Smooth muscle cell of the brain vasculature (primary cell): ENCODE measurements at regions not wholly inside any gene's neighbourhood (a gene's known extent, or its start where the extent isn't known, plus 50 kb on each side); places are given as distances from the start of the nearest gene placed in this dataset.

Experiments used
- DNase-seq: peaks from one replicate; pipeline ENCODE4 v3.0.0-alpha.2; 2012; ENCODE audit warnings: low read depth, low spot score

GRCh38 chr15:38647683-38648082 lies 83.1 kb upstream of the RASGRP1 start:
- no peak for DNase-seq

DNA sequence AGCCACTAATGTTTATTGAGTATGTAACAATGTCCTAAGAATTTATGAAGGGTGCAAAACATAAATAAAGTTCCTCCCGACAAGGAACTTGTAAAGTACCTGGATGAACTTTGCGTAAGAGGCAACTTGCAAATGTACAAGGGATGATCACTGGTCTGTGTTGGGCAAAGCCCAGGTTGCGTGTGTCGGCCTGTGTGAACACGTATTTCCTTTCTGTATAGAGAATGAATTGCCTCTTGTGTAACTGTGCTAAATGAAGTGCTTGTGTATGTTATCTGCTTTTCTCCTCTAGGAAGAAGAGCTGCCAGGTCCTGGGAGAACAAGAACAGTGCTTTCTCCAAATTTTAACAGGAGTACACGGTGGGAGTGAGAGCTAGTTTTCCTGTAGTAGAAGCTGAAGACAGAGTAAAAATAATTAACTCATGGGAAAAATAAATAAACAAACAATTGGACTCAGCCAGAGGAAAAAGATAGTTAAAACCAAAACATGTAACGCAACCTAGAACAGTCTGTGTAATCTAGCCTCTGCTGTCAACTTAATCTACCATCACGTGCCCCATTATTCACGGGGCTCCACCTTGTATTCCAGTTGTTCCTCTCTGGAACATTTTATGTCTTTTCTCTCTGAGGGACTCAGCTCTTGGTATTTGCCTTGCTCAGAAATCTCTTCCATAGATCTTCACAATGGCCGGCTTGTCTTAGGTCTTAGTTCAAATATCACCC lies 83.7 kb upstream of the RASGRP1 start:
- DNase-seq: no peak

DNA sequence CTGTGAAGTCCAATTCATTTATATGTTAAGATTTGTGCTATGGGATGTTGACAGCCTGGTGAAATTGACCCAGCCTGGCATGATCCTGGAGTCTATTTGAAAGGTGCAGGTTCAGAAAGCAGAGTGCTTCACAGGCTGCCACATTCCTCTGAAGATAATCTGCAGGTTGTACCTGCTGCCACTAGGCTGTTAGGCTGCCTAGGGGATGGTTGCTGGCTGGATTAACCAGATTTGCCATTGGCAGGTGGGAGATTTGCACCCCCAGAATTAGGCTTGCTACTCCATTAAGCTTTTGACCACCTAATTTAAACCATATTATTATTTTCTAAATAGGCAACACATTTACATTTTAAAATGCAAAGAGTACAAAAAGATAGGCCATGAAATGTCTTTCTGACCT lies 85.8 kb upstream of the RASGRP1 start:
- DNase-seq: no peak

DNA sequence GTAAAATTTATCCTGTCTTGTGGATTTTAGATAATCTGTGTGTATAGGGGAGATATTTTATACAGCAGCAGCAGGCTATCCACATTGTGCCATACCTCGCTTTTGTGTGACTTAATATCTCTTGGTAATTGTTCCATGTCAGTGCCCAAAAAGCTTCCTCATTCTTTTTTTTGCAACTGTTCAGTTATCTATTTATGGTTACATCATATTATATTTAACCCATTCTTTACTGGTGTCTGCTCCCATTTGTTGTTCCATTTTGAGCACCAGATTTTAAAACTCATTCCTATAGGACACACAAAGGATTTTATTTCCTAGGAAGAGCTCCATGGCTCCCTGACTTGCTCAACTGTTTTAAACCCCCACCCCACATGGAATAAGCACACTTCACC lies 86.3 kb upstream of the RASGRP1 start:
- no peak for DNase-seq

GRCh38 chr15:38651328-38652038 lies 86.9 kb upstream of the RASGRP1 start:
- DNase-seq: no peak

DNA sequence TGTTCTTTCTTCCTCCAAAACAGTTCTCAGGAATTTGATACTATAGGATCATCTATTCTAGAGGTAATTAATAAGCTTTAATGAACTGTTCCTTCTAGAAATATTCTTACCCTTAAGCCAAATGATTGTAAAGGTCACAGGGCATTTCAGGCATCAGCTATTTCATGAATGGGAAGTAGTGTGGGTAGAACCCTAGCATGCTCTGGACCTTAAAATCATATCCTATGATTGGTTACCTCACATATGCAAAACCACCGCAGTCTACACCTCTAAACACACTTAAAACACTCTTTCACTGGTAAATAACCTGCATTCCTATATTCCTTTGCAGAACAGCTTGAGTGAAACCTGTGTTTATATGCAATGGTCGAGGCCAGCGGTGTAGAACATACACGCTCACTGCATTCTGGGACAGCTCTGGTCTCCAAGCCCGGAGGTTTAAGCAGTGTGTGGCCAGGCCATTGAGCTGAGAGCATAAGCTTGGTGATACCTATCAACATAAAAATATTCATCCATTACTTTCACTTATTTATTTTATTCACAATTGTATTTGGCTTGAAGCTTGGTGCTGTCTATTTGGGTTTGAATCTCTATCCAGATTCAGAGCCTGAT lies 87.7 kb upstream of the RASGRP1 start:
- no peak for DNase-seq

GRCh38 chr15:38652998-38653397 lies 88.4 kb upstream of the RASGRP1 start:
- DNase-seq: no peak

DNA sequence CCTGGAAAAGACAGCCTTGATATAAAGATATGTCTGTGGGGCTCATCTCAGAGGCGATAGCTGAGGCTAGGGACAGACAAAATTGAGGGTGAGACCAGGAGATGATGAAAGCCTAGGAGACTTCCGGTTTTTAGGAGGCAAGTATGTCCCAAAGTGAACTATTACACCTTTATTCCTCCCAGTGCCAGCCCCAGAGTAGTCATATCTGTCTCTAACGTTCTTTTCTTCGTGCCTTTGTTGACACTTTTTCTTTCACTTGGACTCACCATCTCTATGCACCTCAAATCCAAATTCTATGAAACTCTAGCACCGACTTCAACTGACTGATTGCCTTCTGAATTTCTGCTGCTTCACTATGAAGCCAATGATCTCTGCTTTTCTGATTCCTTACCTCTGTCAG lies 93.8 kb upstream of the RASGRP1 start:
- no peak for DNase-seq

GRCh38 chr15:38660738-38661137 lies 96.1 kb upstream of the RASGRP1 start:
- no peak for DNase-seq

DNA sequence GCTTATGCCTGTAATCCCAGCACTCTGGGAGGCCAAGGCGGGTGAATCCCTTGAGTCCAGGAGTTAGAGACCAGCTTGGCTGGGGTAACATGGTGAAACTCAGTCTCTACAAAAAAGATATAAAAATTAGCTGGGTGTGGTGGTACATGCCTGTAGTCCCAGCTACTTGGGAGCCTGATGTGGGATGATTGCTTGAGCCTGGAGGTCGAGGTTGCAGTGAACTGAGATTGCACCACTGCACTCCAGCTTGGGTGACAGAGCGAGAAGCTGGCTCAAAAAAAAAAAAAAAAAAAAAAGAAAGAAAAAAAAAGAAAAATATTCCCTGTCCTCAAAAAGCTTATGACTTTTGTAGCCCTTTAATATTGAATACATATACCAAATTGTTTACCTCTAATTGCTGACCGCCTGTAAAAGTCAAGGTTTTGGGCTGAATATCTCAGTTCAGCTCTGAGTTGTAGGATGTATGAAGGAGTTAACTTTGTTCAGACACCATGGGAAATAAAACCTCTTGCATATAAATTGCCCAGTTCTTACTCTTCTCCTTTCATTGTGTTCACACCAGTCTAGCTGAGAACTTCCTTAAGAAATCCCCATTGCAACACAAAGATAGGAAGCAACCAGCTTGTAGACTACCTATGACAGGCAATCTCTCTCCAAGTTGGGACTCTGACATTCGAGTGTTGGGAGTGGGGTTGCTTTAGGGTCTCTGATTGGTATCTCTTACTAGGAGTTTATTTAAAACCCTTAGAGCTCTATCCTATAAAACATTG lies 97.6 kb upstream of the RASGRP1 start:
- no peak for DNase-seq

GRCh38 chr15:38662805-38663204 lies 98.2 kb upstream of the RASGRP1 start:
- no peak for DNase-seq

GRCh38 chr15:38665586-38666305 lies 101.1 kb upstream of the RASGRP1 start:
- no peak for DNase-seq

DNA sequence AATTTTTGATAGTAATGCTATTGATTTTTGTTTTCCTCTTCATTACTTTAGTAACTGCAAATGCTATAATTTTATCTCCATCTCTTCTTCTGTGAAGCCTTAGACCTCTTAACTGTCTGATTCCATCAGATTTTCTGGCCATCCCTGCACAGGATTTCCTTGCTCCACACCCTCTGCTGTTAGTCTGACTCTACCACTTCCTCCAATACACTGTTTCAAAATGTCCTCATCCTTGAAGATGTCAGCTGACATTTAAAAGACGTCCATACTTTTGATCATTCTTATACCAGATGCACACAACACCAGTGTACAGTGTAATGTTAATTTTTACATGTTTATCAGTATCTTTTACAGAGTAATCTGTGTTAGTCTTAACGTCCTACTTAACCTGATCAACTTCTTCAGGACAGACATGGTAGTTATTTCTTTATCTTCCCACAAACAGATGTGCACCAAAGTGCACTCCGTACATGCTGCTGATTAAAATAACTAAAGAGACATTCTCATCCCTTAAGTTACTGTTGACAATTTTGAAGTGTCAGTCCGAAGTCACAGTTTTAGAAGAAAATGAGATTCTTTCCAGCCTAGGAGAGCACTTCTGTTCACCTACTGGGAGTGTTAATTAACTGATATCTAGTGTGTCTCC lies 102.4 kb upstream of the RASGRP1 start:
- DNase-seq: no peak

DNA sequence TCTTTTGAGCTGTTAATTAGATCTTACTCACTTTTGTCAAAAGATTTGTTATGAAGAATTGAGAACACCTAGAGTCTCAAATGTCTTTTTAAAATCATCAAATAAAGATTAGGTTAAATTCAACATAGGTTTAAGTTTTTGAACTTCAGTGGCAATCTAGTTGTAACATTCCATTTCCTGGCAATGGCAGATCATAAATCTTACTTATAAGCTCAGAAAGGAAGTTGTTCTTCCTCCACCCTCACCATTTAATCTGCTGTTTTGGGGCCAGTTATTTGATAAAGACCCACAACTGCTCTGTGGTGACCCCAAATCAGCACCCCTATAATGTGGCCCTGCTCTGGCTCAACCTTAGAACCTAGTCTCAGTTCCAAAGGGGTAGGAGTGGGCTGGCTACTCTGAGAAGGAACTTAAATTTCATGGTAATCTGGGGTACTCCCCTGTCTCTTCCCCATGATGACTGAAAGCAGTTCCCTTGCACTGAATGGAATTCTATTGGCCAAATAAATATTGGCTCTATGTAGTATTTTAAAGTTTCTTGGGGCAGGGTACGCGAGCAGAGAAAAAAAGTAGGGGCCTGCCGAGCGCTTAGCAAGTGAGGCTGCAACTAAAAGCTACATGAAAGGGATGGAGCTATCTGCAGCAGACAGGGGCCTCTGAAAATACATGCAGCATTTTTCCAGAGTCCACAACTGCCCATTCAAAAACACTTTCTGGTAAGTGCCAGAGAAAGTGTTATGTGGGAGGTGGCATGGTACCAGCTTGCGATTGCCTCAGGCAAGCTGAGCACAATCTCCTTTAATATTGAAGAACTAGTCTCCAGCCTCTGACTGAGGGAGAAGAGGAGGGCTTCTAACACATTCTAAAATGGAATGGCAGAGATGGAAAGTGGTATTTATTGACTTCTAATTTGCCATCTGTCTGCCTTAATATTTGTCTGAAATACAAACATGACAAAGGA lies 103.6 kb upstream of the RASGRP1 start:
- DNase-seq: no peak

GRCh38 chr15:38668898-38669391 lies 104.3 kb upstream of the RASGRP1 start:
- DNase-seq: no peak

DNA sequence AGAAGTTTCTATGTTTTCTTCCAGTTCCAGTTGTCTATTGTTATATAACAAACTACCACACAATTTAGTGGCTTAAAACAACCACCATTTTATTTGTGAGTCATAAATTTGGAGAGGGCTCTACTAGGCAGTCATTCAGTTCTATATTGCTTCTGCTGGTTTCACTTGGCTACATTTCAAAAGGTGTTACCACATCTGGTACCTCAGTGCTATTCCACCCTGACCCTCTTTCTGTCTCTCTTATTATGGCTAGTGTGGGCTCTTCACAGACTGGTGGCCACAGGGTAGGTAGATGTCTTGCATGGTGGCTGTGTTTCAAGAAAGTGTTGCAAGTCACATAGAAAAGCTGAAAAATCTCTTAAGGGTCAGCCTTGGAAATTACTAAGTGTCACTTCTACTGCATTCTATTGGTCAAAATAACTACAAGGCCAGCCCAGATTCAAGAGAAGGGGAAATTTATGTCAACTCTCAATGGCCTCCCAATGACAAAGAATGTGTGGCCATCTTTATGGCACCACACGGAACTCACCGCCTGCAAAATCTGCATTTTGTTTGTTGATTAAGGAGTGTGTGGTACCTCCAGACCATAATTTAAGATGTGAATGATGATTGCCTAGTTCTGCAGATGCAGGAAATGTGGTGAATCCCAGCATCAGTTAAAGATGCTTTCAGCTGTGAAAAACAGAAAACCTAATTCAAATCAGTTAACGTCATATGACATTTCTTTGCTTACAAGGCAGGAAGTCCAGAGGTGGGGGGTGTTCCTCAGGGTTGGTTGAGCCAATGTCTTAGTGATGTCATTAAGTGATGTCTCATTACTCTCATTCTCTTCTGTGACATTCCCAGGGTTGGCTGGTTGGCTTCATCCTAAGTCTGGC lies 105.8 kb upstream of the RASGRP1 start:
- no peak for DNase-seq

DNA sequence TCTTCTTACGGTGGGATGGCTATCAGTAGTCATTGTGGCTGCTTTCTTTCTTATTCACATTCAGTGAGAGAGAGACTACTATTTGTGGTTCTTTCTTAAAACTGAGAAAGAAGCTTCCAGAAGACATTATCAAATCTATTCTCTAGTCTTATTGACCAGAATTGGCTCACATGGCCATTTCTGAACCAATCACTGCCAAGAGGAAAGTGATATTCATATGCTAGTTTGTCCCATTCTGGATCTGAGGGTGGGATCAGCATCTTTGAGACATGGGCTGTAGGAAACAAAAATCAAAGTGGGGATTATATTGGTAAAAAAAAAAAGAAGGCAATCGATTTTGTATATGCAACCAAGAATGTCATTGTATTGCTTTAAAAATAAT lies 106.4 kb upstream of the RASGRP1 start:
- no peak for DNase-seq

DNA sequence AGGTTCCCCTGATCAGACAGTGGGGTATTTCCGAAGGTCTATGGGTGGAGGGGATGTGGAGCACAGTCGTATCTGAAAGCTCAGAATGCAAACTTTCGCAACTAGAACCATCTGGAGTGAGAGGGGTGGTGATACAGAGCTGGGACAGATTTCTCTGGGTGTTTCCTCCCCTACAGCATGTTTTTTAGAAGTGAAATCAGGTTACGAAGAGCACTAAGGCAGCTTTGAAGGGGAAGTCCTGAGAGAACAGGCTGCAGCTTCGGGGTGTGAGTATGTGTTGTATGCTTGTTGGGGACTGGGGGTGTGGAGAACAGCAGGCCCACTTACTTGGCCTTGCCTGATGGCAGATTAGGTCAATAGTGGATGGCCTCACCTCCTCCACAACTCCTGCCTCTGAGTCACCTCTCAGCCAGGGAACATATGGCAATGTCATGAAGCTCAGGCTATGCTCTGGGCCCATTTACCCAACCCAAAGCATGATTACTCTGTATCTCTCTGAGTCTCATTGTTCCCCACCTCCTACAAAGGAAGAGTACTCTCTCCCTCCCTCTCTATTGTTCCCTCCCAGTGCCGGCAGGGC lies 107.2 kb upstream of the RASGRP1 start:
- DNase-seq: no peak
